ENCODE measurements at regions not wholly inside any gene's neighbourhood (a gene's known extent, or its start where the extent isn't known, plus 50 kb on each side); places are given as distances from the start of the nearest gene placed in this dataset.

DNA sequence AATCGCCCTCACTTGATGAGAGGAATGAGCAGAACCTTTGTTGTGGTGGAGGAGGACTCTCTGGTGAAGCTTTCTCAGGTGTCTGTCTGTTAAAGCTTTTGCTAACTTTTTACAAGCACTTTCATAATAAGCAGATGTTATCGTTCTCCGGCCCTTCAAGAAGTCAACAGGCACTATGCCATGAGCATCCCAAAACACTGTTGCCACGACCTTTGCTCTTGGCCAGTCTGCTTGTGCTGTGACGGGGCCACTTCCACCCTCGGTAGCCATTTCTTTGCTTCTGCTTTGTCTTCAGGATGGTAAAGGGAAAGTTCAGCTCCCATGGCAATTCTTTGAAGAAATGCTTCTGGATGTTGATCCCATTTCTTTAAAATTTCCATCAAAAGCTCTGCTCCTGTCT is 93.5 kb upstream of the ANKRD10 start:
- TF ChIP-seq, protein P1, sequence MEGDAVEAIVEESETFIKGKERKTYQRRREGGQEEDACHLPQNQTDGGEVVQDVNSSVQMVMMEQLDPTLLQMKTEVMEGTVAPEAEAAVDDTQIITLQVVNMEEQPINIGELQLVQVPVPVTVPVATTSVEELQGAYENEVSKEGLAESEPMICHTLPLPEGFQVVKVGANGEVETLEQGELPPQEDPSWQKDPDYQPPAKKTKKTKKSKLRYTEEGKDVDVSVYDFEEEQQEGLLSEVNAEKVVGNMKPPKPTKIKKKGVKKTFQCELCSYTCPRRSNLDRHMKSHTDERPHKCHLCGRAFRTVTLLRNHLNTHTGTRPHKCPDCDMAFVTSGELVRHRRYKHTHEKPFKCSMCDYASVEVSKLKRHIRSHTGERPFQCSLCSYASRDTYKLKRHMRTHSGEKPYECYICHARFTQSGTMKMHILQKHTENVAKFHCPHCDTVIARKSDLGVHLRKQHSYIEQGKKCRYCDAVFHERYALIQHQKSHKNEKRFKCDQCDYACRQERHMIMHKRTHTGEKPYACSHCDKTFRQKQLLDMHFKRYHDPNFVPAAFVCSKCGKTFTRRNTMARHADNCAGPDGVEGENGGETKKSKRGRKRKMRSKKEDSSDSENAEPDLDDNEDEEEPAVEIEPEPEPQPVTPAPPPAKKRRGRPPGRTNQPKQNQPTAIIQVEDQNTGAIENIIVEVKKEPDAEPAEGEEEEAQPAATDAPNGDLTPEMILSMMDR (IDR thresholded peaks at IDR 0.05): no peak
- no peak for TF ChIP-seq POLR2A (IDR thresholded peaks at IDR 0.05)
